Lung (tissue), 11 donors: ENCODE measurements at regions not wholly inside any gene's neighbourhood (a gene's known extent, or its start where the extent isn't known, plus 50 kb on each side); places are given as distances from the start of the nearest gene placed in this dataset.
A peak's percentile ranks its signal among the peaks of the same experiment; 100 is the strongest.

Experiments used
- ATAC-seq: fragments of 200-7000 bp; cut with Tn5 transposase; one replicate; pipeline ENCODE4 v1.9.1; 2020; ENCODE audit warnings: moderate number of reproducible peaks; ENCODE audit not compliant: insufficient read depth, low FRiP score
- DNase-seq, 3 donors: peaks; one replicate each; pipeline ENCODE4 v3.0.0-alpha.2; 2013 to 2017
- H3K27ac ChIP-seq, 2 donors: one replicate each; pipeline ENCODE4 v1.5.1; 2013; ENCODE audit warnings: mild to moderate bottlenecking in 2 of 2, moderate library complexity in 2 of 2, control low read depth in 1 of 2, inconsistent platforms in 1 of 2, low read depth in 1 of 2, low read length in 1 of 2
- H3K27me3 ChIP-seq, 3 donors: one replicate each; pipeline ENCODE4 v1.5.1; 2013; ENCODE audit warnings: low read length in 2 of 3; ENCODE audit not compliant: control insufficient read depth in 3 of 3, insufficient read depth in 3 of 3
- H3K36me3 ChIP-seq, 4 donors: one replicate each; pipeline ENCODE4 v1.5.1; 2013; ENCODE audit warnings: low read length in 4 of 4, mild to moderate bottlenecking in 1 of 4, moderate library complexity in 1 of 4; ENCODE audit not compliant: control insufficient read depth in 4 of 4, insufficient read depth in 4 of 4
- H3K4me1 ChIP-seq, 5 donors: one replicate each; pipeline ENCODE4 v1.5.1; 2013; ENCODE audit warnings: low read length in 5 of 5, mild to moderate bottlenecking in 2 of 5, moderate library complexity in 1 of 5; ENCODE audit not compliant: control insufficient read depth in 5 of 5, insufficient read depth in 5 of 5
- H3K4me3 ChIP-seq: one replicate; pipeline ENCODE4 v1.5.1; 2013; ENCODE audit warnings: mild to moderate bottlenecking, control low read depth, moderate library complexity
- H3K9ac ChIP-seq, 2 donors: one replicate each; pipeline ENCODE4 v1.5.1; 2013; ENCODE audit warnings: low read length in 2 of 2, control low read depth in 1 of 2; ENCODE audit not compliant: insufficient read depth in 1 of 2
- H3K9me3 ChIP-seq, 4 donors: one replicate each; pipeline ENCODE4 v1.5.1; 2013; ENCODE audit warnings: low read length in 3 of 4, mild to moderate bottlenecking in 1 of 4, moderate library complexity in 1 of 4; ENCODE audit not compliant: control insufficient read depth in 4 of 4, insufficient read depth in 3 of 4
- CTCF ChIP-seq: IDR thresholded peaks from 2 replicates; pipeline ENCODE4 v1.5.1; 2012; ENCODE audit warnings: mild to moderate bottlenecking; ENCODE audit errors: control extremely low read depth, extremely low read depth
- WGBS, 2 donors: extraction: QIAGEN DNeasy Blood & Tissue Kit; methylation state at CpG; one replicate each; pipeline ENCODE4 v1.1.7; 2013; 5-methylcytosine and 5-hydroxymethylcytosine counted together
- donor health status: control.
- donor health status: control.
- donor health status: Bipolar disorder and iron deficiency.
- donor health status: healthy.
- donor health status: DM: yes; HTN: yes; CAD: no.

GRCh38 chr5:52543594-52543993, 244.1 kb upstream of the ITGA1 start:
- no peak for DNase-seq
- no peak for TF ChIP-seq CTCF
- Histone ChIP-seq H3K9me3 (peaks cover 0 to 7% (median 2%) of the 10 kb centered on the region in 4 donors), H3K27me3 (no peaks in the 10 kb centered on the region), H3K9ac (no peak overlapping the region), H3K4me1 (no peaks in the 10 kb centered on the region), H3K4me3 (no peak overlapping the region), H3K36me3 (no peaks in the 10 kb centered on the region), H3K27ac (no peak overlapping the region)
- WGBS, 2 donors, result 96 to 97% methylated on average over 5 of the region's 5 CpGs
- no peak for ATAC-seq

DNA sequence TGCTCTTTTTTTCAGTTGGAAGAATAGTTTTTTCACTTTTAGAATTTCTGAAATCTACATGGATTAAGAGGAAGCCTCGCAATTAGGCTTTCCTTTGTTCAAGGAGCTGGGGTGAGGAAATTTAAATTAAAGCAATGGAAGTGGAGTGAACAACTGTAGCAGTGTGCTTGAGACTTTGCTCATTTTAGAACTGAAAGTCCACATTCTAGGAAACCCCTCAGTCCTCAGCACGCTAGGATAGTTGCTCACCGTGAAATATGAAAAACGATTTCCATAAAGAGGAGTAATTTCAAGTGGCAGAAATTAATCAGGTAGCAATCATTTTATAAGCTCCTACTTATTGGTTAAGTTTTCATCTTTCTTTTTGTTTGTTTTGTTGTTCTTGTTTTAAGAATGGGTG, 243.0 kb upstream of the ITGA1 start:
- no peaks in the 10 kb centered on the region for H3K27me3 ChIP-seq
- WGBS, 2 donors, result 75 to 91% methylated on average over 4 of the region's 4 CpGs
- peaks cover 0 to 8% (median 3%) of the 10 kb centered on the region in 4 donors for H3K9me3 ChIP-seq
- no peak for TF ChIP-seq CTCF
- H3K4me1 ChIP-seq, result no peaks in the 10 kb centered on the region
- no peak for ATAC-seq
- H3K9ac ChIP-seq, result no peak overlapping the region
- no peak for DNase-seq
- no peak overlapping the region for H3K27ac ChIP-seq
- no peaks in the 10 kb centered on the region for H3K36me3 ChIP-seq
- H3K4me3 ChIP-seq, result no peak overlapping the region

DNA sequence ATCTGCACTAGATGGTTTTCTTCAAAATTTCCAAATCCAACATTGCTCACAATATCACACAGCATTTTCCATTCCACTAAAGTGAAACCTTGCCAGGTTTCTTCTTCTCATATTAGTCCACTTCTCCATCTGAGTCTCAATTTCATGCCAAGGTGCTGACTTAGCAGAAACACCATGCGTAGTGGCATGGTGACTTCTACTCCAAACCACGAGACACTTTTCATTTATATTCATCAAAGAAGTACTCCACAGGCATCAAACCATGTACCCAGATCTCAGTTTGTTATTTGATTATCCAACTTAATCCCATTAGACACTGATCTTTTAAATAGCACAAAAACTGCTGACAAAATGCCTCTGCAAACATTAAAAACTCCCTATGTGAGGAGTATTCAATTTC, 233.4 kb upstream of the ITGA1 start:
- Histone ChIP-seq H3K9me3 (peaks cover 0 to 4% (median under 1%) of the 10 kb centered on the region in 4 donors), H3K4me3 (no peak overlapping the region), H3K27me3 (no peaks in the 10 kb centered on the region), H3K36me3 (no peaks in the 10 kb centered on the region), H3K4me1 (no peaks in the 10 kb centered on the region), H3K9ac (no peak overlapping the region), H3K27ac (no peak overlapping the region)
- WGBS, 2 donors, result 63 to 64% methylated on average over 2 of the region's 2 CpGs
- no peak for DNase-seq
- no peak for ATAC-seq
- no peak for TF ChIP-seq CTCF

GRCh38 chr5:52560366-52560765, 227.3 kb upstream of the ITGA1 start:
- 5 to 16% methylated on average over 1 of the region's 1 CpG for WGBS, 2 donors
- DNase-seq (peak in 2 of 3 donors; percentile 55), ATAC-seq (no peak)
- Histone ChIP-seq H3K27me3 (no peaks in the 10 kb centered on the region), H3K9me3 (no peaks in the 10 kb centered on the region), H3K36me3 (no peaks in the 10 kb centered on the region), H3K9ac (no peak overlapping the region), H3K4me3 (no peak overlapping the region), H3K27ac (no peak overlapping the region), H3K4me1 (no peaks in the 10 kb centered on the region)
- no peak for TF ChIP-seq CTCF
